Common myeloid progenitor, CD34-positive (primary cell): ENCODE measurements at regions not wholly inside any gene's neighbourhood (a gene's known extent, or its start where the extent isn't known, plus 50 kb on each side); places are given as distances from the start of the nearest gene placed in this dataset.
"Not testable (repeated sequence)": the region's sequence is repeated elsewhere in the genome, so short reads cannot be mapped to it uniquely, and the experiment has no call there.

Source experiments
- CTCF ChIA-PET: fragments of 350-600 bp; sonication (Branson Sonifier 250); formaldehyde crosslinking; loops from one replicate; lab custom pipeline; 2021; ENCODE audit warnings: antibody characterized with exemption; lab: Charles Lee
- POLR2A ChIA-PET: fragments of 350-600 bp; sonication (Branson Sonifier 250); formaldehyde crosslinking; loops from one replicate; lab custom pipeline; 2021; ENCODE audit warnings: antibody characterized with exemption; lab: Charles Lee
- DNase-seq, 3 donors: peaks; one replicate each; pipeline versions ENCODE4 v3.0.0 to v3.0.0-alpha.2; 2013
- H3K27ac ChIP-seq, 2 experiments: 1 replicate in 1 of 2; 2 replicates in 1 of 2; pipeline ENCODE4 v1.7.0; 2013; ENCODE audit warnings: inconsistent platforms in 2 of 2, low read length in 2 of 2, mild to moderate bottlenecking in 2 of 2, low read depth in 1 of 2, moderate library complexity in 1 of 2; ENCODE audit not compliant: severe bottlenecking in 2 of 2, insufficient read depth in 1 of 2, poor library complexity in 1 of 2
- H3K27me3 ChIP-seq, 5 experiments: replicated peaks in 2 of 5; 1 replicate in 3 of 5; 2 replicates in 2 of 5; pipeline versions ENCODE4 v1.6.1 to v1.7.0; 2013; ENCODE audit warnings: low read length in 4 of 5, mild to moderate bottlenecking in 2 of 5, moderate library complexity in 2 of 5, inconsistent platforms in 1 of 5; ENCODE audit not compliant: insufficient read depth in 5 of 5, control insufficient read depth in 4 of 5
- H3K36me3 ChIP-seq, 4 experiments: 1 replicate in 2 of 4; 2 replicates in 2 of 4; pipeline versions ENCODE4 v1.6.1 to v1.7.0; 2013; ENCODE audit warnings: low read length in 3 of 4, control low read depth in 1 of 4, mild to moderate bottlenecking in 1 of 4; ENCODE audit not compliant: control insufficient read depth in 4 of 4, insufficient read depth in 4 of 4
- H3K4me1 ChIP-seq, 4 experiments: 1 replicate in 3 of 4; 2 replicates in 1 of 4; pipeline versions ENCODE4 v1.6.1 to v1.7.1; 2013; ENCODE audit warnings: low read length in 3 of 4, mild to moderate bottlenecking in 3 of 4, control low read depth in 1 of 4, inconsistent platforms in 1 of 4, moderate library complexity in 1 of 4; ENCODE audit not compliant: control insufficient read depth in 4 of 4, insufficient read depth in 4 of 4; ENCODE audit errors: control extremely low read depth in 1 of 4
- H3K4me3 ChIP-seq, 7 experiments: 1 replicate in 4 of 7; 2 replicates in 3 of 7; pipeline versions ENCODE4 v1.5.1 to v1.7.0; 2013; ENCODE audit warnings: mild to moderate bottlenecking in 7 of 7, low read length in 6 of 7, moderate library complexity in 6 of 7, inconsistent platforms in 2 of 7, low read depth in 2 of 7, control low read depth in 1 of 7; ENCODE audit not compliant: insufficient read depth in 4 of 7, control insufficient read depth in 1 of 7; ENCODE audit errors: extremely low read depth in 1 of 7
- H3K9me3 ChIP-seq, 5 experiments: 1 replicate in 4 of 5; 2 replicates in 1 of 5; pipeline versions ENCODE4 v1.6.1 to v1.7.1; 2013; ENCODE audit warnings: low read length in 4 of 5, mild to moderate bottlenecking in 2 of 5, inconsistent platforms in 1 of 5, low read depth in 1 of 5, moderate library complexity in 1 of 5; ENCODE audit not compliant: control insufficient read depth in 4 of 5, insufficient read depth in 2 of 5; ENCODE audit errors: control extremely low read depth in 1 of 5
- WGBS: methylation state at CpG from one replicate; pipeline ENCODE4 v1.1.5; 2013; ENCODE audit not compliant: insufficient coverage; 5-methylcytosine and 5-hydroxymethylcytosine counted together

DNA sequence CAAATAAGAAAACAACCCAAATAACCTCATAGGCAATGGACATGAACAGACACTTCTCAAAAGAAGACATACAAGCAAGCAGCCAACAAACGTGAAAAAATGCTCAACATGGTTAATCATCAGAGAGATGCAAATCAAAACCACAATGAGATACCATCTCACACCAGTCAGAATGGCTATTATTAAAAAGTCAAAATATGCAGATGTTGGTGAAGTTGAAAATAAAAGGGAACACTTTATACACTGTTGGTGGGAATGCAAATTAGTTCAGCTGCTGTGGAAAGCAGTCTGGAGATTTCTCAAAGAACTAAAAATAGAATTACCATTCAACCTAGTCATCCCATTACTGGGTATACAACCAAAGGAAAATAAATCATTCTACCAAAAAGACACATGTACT is 606.4 kb downstream of the KCTD12 start:
- H3K27me3 ChIP-seq, POLR2A ChIA-PET, H3K9me3 ChIP-seq, CTCF ChIA-PET, DNase-seq, H3K27ac ChIP-seq, H3K4me3 ChIP-seq, H3K4me1 ChIP-seq, H3K36me3 ChIP-seq: not testable (repeated sequence)
- WGBS: no CpG with 5 or more reads among the region's 1 CpG

DNA sequence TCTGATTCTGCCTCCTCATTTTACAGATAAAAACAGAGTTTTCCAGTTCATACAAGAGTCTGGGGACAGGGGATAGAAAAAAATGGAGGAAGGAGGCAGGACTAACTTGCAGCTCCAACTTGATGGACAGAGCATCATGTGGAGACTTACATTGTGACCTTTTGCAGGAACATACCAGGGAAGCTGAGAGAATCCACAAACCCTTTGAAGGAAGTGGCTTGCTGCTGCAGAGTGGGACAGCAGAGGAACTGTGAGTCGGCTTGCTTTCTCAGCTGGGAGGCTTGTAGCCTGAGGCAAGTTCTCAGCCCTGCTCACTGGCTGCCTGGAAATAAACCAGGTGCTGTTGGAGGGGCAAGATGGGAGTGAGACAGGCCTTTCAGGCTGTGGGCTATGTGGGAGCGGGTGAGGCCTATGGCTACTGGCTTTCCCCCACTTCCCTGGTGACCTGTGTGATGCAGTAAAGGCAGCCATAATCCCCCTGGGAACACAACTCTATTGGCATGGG is 614.4 kb downstream of the KCTD12 start:
- Histone ChIP-seq H3K27ac (no peak overlapping the region), H3K4me3 (no peak overlapping the region), H3K27me3 (no peaks in the 10 kb centered on the region), H3K4me1 (no peaks in the 10 kb centered on the region), H3K36me3 (no peaks in the 10 kb centered on the region), H3K9me3 (no peaks in the 10 kb centered on the region)
- ChIA-PET POLR2A (no interaction called here), CTCF (no interaction called here)
- 78% methylated on average over 2 of the region's 2 CpGs for WGBS
- no peak for DNase-seq

DNA sequence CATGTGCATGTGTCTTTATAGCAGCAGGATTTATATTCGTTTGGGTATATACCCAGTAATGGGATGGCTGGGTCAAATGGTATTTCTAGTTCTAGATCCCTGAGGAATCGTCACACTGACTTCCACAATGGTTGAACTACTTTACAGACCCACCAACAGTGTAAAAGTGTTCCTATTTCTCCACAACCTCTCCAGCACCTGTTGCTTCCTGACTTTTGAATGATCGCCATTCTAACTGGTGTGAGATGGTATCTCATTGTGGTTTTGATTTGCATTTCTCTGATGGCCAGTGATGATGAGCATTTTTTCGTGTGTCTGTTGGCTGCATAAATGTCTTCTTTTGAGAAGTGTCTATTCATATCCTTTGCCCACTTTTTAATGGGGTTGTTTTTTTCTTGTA is 617.9 kb downstream of the KCTD12 start:
- POLR2A ChIA-PET, H3K9me3 ChIP-seq, H3K27ac ChIP-seq, H3K4me3 ChIP-seq, CTCF ChIA-PET, H3K4me1 ChIP-seq, H3K27me3 ChIP-seq, DNase-seq, H3K36me3 ChIP-seq: not testable (repeated sequence)
- no CpG with 5 or more reads among the region's 4 CpGs for WGBS

DNA sequence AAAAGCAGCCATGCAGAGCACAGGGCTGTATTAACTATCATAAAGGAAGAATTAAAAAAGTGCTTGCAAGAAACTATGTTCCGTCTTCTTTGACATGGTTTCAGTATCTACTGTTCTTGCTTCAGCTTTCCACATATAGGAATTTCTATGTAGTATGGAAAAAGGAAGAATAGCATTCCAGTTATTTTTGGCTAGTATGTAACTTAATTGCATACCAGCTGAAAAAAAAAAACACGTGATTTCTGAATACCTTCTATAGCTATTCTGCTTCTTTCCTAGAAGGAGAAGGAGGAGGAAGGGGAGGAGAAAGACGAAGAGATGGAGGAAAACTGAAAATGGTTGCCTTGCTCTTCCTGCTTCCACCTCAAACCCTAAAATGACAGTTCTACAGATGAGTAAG is 619.0 kb downstream of the KCTD12 start:
- no CpG with 5 or more reads among the region's 3 CpGs for WGBS
- POLR2A ChIA-PET: no interaction called here

DNA sequence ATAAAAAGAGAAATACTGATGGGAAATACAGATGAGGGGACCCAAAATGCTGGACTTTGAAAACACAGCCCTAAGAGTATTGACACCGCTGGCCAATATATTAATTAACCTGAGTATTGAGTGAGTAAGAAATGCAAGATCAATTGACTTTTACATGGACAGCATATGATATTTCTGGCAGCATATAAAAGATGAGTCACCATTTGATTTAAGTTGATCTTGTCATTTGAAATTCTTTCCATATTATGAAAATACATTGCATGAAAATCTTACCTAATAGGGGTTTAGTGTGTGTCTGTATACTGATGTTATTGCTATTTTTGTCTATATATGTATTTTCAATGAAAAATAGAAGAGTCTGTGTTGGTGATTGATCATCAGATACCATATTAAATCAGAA is 619.6 kb downstream of the KCTD12 start:
- ChIA-PET CTCF (no interaction called here), POLR2A (no interaction called here)
- WGBS: 40% methylated on average over 1 of the region's 1 CpG
- no peak overlapping the region for H3K27ac ChIP-seq
- no peaks in the 10 kb centered on the region for H3K9me3 ChIP-seq
- no peaks in the 10 kb centered on the region for H3K4me1 ChIP-seq
- DNase-seq: no peak
- no peaks in the 10 kb centered on the region for H3K36me3 ChIP-seq
- no peak overlapping the region for H3K4me3 ChIP-seq
- no peaks in the 10 kb centered on the region for H3K27me3 ChIP-seq

More for the DNA sequence above, 619.0 kb downstream of the KCTD12 start:
- H3K36me3 ChIP-seq: no peaks in the 10 kb centered on the region
- no peaks in the 10 kb centered on the region for H3K9me3 ChIP-seq
- DNase-seq: no peak
- no peaks in the 10 kb centered on the region for H3K4me1 ChIP-seq
- no peak overlapping the region for H3K27ac ChIP-seq
- CTCF ChIA-PET: no interaction called here
- H3K4me3 ChIP-seq: no peak overlapping the region
- H3K27me3 ChIP-seq: no peaks in the 10 kb centered on the region

DNA sequence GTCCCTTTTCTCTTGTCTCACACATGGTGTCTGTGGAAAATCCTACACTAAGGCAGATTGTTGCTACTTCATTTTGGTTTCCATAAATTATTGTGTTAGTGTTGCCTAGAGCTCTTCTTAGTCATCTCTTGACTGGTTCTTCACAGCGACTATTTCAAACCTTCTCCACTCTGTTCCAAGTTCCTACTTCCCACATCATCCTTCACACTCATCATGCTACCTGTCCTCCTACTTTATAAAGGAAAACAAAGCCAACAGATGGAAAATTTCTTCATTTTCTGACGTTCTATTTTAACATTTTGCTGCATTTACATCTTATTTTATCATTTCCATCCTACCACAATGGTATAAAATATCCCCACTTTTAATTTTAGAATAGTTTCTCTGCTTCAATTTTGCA is 614.1 kb downstream of the LMO7 start:
- Histone ChIP-seq H3K27ac (no peak overlapping the region), H3K36me3 (no peaks in the 10 kb centered on the region), H3K4me1 (no peaks in the 10 kb centered on the region), H3K4me3 (no peak overlapping the region), H3K27me3 (no peaks in the 10 kb centered on the region), H3K9me3 (no peaks in the 10 kb centered on the region)
- POLR2A ChIA-PET: no interaction called here
- CTCF ChIA-PET: no interaction called here
- 60% methylated on average over 1 of the region's 2 CpGs for WGBS
- no peak for DNase-seq

DNA sequence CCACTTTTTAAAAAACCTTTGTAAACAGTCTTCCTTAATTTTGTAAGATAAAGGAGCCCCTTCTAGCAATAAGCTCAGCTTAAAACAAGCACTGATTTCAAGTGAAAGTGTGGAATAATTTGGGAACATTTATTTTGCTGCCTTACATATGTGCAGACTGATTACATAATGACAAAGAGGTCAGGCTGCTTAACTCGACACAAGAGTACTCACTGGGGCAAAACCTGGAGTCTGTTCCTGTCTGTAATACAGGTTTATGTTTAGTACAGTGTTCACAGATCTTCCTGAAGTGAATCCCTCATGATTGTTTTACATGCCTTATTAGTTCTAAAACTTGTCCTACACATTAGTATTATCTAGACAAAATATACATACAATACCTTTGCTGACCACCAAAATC is 609.8 kb downstream of the LMO7 start:
- POLR2A ChIA-PET: no interaction called here

More for the DNA sequence above, 609.8 kb downstream of the LMO7 start:
- Histone ChIP-seq H3K4me3 (no peak overlapping the region), H3K27ac (no peak overlapping the region), H3K4me1 (no peaks in the 10 kb centered on the region), H3K9me3 (no peaks in the 10 kb centered on the region), H3K27me3 (no peaks in the 10 kb centered on the region), H3K36me3 (no peaks in the 10 kb centered on the region)
- CTCF ChIA-PET: no interaction called here
- no peak for DNase-seq
- WGBS: 100% methylated on average over 1 of the region's 1 CpG
